Inferior parietal cortex (tissue), 1 donor: ENCODE measurements at regions not wholly inside any gene's neighbourhood (a gene's known extent, or its start where the extent isn't known, plus 50 kb on each side); places are given as distances from the start of the nearest gene placed in this dataset.
"Not testable (repeated sequence)": the region's sequence is repeated elsewhere in the genome, so short reads cannot be mapped to it uniquely, and the experiment has no call there.

Experiments used
- DNase-seq: peaks from one replicate; pipeline ENCODE4 v3.0.0-alpha.2; 2016; ENCODE audit errors: extremely low spot score

DNA sequence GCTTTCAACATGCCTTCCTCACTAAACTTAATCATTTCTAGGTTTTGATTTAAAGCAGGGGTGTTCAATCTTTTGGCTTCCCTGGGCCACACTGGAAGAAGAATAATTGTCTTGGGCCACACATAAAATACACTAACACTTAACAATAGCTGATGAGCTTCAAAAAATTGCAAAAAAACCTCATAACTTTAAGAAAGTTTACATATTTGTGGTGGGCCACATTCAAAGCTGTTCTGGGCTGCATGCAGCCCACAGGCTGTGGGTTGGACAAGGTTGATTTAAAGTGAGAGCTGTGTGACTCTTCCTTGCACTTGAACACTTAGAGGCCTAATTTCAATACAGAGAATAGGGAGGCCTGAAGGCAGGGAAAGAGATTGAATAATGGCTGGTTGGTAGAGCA lies 598.3 kb downstream of the EFNA5 start:
- DNase-seq = no peak

- no peak for DNase-seq
Measured at GRCh38 chr5:107068782-107069181, 602.0 kb downstream of the EFNA5 start.

DNA sequence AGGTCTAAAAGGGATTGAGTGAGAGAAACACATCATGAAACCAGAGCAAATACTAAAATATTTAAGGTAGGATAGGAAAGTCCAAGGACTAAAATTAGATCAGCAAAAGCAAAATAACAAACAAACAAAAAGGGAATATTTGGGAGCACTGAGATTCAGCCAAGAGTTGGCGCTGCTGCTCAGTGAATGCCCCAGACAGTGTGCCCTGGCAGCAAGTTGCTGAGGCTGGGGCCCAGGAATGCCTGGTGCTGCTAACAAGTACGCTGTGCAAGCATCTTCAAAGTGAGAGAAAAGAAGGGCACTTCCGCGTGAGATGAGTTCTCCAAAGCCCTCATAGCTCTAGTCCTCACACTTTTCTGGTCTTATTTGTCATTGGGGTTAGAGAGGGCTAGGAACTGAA lies 603.3 kb downstream of the EFNA5 start:
- peak; percentile 22 for DNase-seq

DNA sequence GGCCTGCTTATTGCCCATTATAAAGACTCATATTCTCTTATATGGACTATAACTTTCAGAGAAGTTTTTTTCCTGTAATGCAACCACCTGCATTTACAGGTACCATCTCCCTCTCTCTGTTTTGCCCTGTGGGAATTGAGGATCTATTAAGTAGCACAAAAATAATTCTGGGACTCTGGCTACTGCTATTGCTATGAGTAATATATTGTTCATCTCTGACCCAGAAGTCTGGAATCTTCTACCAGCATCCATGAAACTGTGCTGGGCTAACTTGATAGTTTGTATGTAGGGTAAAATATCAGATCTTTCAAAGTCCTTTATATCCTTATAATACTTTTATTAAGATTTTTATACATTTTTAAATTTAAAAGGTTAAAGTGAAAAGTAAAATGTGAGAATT lies 607.2 kb downstream of the EFNA5 start:
- no peak for DNase-seq

DNA sequence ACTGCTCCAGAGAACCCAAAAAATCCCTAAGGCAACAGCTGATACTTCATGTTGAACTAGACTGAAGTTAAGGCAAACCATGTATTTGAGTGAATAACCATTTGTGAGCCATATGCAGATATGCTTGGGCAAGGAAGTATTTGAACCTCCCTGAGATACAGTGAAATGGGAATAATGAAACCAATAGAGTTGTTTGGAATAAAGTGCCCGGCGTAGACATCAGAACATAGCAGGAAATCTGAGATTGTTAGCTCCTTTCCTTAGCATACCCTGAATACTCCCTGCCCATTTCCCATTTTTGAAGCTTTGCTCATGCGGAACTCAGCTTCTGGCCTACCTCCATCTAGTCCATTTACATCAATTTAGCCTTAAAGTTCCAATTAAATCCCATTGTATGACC lies 611.9 kb downstream of the EFNA5 start:
- no peak for DNase-seq

DNA sequence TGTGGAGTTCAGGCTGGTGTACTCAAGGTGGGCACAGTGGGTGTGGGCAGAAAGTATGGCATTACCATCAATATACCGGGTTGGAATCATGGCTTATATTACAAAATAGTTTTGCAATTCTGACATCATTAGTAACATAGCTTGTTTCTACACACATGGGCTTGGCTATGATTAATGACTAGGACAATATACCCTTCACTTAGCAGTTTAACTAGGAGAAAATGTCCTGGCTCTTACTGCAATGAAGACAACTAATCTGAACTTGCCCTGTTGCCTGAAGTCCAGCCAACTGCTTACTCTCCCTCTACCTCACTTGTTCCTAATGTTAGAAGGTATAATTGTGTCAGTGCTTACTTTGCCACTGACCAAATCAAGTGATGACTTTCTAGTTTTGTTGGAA lies 612.5 kb downstream of the EFNA5 start:
- no peak for DNase-seq

- DNase-seq = no peak
Measured at GRCh38 chr5:107056278-107056677, 614.5 kb downstream of the EFNA5 start.

DNA sequence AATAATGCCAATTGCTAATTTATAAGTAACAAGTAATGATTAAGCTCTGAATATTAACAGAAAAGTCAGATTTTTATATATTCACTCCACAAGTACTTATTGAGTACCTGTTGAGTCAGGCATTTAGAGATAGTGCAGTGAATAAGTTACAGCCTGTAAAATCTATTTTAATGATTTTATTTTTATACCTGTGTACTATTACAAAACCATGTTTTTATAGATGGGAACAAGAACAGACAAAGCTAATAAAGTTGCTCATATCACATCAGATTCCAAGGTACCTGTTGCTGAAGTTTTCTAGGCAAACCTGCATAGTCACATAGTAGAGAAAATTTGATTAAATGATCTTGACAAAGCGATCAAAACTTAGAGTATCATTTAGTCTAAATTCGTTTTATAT lies 623.7 kb downstream of the EFNA5 start:
- no peak for DNase-seq

DNA sequence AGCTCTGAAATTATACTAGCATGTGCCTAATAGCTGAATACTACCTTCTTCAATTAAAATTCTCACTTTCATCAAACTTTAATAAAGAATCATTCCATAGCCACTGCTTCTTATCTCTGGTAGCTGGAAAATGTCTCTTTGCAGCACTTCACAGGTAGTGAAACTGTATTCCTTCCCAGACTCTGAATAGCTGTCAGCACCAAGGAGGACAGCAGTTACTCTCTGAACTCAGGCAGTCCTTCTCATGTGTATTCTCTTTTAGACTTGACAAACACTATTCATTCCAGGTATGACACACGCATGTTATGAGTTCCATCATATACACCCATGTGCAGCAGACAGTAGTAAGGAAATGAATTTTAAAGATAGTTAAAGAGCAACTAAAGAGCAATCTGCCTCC lies 627.1 kb downstream of the EFNA5 start:
- DNase-seq = no peak

DNA sequence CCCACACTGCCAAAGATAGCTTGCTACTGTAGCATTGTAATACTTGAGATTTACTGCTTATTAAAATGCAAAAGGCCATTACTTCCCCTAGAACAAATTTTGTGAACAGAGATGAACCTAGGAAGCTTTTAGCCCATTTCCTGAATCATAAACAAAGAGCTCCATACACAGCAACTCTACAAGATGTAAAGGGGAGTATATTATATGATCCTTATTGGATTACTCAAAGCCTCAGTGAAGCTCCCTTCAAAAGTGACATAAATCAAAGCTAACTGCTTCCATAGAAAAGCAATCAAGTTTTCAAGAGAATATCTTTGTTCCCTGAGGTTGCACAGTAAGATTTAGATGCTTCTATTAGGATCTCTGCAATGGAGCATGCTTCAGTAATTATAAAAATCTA lies 629.8 kb downstream of the EFNA5 start:
- no peak for DNase-seq

DNA sequence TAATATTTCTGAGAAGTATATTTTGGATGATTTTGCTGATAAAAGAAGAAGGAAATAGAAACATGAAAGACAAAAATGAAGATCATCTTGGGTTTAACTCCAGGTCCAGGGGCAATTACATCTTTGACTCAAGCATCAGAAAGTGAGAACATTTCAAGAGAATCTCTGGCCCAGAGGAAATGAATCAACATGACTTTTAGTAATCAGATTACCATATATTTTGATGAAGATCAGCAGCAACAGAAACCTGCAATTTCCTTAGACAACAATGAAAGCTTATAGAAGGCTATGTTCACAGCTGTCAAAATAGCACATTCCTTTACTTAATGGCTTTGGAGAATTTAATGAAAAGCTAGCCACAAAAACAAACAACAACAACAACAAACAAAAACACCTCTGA lies 638.1 kb downstream of the EFNA5 start:
- no peak for DNase-seq

DNA sequence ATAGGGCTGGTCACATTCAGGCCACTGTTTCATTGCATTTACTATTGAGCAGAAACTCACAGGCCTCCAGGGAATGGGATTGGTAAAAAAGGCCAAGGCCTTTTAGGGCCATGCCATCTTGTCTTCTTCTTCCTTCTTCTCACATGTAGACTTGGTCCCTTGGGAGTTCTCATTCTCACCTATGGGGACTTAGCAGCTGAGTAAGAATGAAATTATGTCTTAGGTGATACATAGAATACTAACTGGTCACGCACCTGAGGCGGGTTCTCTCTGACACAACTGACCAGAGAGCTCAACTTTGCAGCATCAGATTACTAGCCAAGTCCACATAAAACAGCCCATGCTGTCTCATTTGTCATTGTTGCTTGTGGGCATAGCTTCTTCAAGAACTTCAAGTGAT lies 641.8 kb downstream of the EFNA5 start:
- no peak for DNase-seq

GRCh38 chr5:107025712-107026497 lies 644.8 kb downstream of the EFNA5 start:
- no peak for DNase-seq

- no peak for DNase-seq
Measured at GRCh38 chr5:107023732-107024131, 647.0 kb downstream of the EFNA5 start.

DNA sequence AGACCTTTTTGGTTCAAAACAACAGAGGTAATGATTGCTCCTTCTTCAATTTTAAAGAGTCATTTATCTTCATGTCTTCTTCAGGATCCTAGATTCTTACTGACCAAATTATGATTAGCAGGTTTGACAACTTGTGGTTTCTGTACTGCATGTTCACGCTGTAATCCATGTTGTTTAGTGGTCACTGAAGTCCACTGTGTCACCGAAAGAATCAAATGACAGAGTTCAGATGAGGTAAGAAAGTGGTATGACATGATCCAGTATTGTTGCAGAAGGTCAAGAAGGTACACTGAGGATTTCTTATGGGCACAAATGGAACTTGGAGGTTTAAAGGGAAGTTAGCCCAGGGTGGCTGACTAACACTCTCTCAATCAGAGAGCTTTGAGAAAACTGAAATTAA lies 649.2 kb downstream of the EFNA5 start:
- no peak for DNase-seq

DNA sequence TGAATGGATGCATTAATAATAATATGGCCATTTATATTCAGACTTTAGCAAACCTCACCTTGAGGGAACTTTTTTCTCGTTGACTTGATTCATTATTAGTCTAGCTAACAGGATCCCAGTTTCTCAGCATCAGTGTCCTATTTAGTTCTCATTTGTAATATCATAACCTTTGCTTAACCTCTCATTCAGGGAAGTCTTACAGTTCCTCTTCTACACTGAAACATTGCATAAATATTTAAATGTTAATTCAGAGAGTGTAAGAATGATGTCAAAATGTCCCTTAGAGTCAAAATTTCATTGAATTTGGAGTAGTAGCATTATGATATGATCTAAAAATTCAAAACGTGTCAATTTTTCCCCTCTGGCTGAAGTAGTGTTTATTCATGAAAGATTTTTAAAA lies 650.1 kb downstream of the EFNA5 start:
- no peak for DNase-seq

DNA sequence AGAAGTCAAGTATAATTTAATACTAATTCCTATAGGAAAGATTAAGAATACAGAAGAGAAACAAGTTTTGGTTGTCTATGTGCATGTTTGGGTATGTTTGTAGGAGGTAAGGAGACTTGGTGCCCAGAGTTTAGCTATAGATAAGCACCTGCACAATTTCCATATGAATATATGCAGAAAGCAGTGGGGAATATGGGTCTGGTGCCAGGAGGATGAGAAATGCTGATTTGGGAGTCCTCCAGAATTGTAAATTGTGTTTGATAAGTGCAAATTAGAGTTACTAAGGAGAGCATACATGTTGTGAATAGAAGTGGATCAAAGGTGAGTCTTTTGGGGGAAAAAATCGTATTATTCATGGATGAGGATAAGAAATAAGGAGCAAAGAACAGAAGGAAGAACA lies 653.1 kb downstream of the EFNA5 start:
- no peak for DNase-seq

- DNase-seq = no peak
Measured at GRCh38 chr5:107012371-107012770, 658.4 kb downstream of the EFNA5 start.

DNA sequence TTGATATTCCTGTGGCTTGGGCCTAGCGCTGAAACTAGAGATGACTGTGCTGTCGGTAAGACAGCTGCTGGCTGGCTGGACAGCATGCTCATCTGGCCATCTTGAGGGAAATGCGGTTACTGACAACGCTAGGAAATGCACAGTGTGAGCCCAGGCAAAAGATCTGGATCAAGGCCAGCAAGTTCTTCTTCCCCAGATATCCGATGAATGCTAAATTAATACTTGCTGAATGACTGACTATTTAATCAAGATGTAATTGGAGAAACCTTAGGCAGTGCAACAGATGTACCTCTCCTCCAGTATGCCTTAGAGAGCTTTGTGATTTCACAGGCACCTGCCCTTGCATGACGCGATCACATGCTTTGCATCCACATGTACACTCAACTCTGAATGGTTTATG lies 659.1 kb downstream of the EFNA5 start:
- DNase-seq = no peak

DNA sequence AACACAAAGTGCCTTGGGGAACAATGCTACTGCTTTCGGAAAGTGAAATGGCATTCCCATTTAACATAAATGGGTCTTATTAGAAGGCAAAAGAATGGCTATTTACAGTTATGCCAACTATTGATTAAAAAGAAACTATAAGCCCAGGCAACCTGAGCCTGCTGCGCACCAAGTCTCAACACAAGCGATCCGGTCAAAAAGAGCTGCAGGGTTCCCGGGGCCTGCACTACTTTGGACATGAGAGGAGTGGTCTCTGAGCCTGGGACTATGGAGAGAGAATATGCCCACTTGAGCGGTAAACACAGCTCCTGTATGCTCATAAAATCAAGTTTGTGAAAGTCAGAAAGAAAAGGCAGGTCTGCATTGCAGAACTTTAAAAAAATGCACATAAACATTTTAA lies 660.7 kb downstream of the EFNA5 start:
- DNase-seq = no peak

DNA sequence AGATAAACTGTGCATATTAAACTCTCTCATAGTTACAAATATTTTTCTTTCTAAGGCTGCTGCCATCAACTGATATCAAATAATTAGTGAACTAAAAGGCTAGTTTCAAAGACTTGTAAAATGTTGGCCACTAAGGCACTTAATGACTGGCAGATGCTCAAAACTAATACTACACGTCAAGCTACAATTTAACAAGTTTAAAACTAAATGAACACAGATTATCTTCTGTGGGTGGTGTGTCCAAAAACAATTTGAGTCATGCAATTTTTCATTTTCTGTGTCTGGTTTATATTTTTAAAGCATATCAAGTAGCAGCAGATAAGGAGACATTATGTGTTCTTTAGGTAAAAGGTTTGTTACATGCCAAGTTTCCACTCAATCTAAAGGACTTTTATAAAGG lies 665.1 kb downstream of the EFNA5 start:
- no peak for DNase-seq

- DNase-seq = no peak
Measured at GRCh38 chr5:107005161-107005560, 665.6 kb downstream of the EFNA5 start.

DNA sequence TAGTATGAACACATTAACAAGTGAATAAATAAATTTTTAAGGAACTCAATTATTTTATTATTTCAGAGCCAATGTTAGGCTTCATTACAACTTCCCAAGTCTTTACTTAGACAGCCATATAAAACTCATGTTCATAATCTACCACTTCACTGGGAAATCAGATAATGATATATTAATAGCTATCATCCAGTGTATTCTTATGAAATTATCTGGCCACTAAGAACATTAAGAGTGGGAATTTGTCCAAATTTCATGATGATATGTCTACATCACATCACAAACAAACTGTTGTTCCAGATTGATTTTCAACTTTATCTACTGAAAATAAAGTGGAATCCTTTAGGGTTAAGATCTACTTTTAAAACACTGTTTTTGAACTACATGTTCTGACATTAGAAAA lies 668.6 kb downstream of the EFNA5 start:
- DNase-seq = no peak

- DNase-seq = not testable (repeated sequence)
Measured at GRCh38 chr5:106999506-106999905, 671.2 kb downstream of the EFNA5 start.
